ENCODE measurements at regions not wholly inside any gene's neighbourhood (a gene's known extent, or its start where the extent isn't known, plus 50 kb on each side); places are given as distances from the start of the nearest gene placed in this dataset.
A peak's percentile ranks its signal among the peaks of the same experiment; 100 is the strongest.
"Not testable (repeated sequence)": the region's sequence is repeated elsewhere in the genome, so short reads cannot be mapped to it uniquely, and the experiment has no call there.

GRCh38 chr22:22371031-22371541, 126.5 kb downstream of the VPREB1 start:
- H3K9me2 ChIP-seq (replicated peaks; ENCODE audit: insufficient read depth, low read length) = no peaks in the 10 kb centered on the region
- no peaks in the 10 kb centered on the region for H3K36me3 ChIP-seq (ENCODE audit: insufficient read depth, low read length)
- H3K27ac ChIP-seq (ENCODE audit: low read length) = no peak overlapping the region
- H3K79me2 ChIP-seq (ENCODE audit: low read length) = no peaks in the 10 kb centered on the region
- H4K20me1 ChIP-seq (ENCODE audit: insufficient read depth, low read depth, low read length) = no peaks in the 10 kb centered on the region
- H2AFZ ChIP-seq (ENCODE audit: low read length) = no peak overlapping the region
- peak overlapping the region; percentile 45 for H3K9ac ChIP-seq (ENCODE audit: low read length)
- no peaks in the 10 kb centered on the region for H3K27me3 ChIP-seq (ENCODE audit: low read length)
- peak overlapping the region; percentile 68 for H3K4me2 ChIP-seq (ENCODE audit: low read depth, low read length, poor library complexity, severe bottlenecking)
- H3K4me3 ChIP-seq (ENCODE audit: low read length) = no peak overlapping the region
- H3K9me3 ChIP-seq (ENCODE audit: low read length) = no peaks in the 10 kb centered on the region
- peak; percentile 78 for DNase-seq
- H3K4me1 ChIP-seq (ENCODE audit: low read length) = peaks cover 86% of the 10 kb centered on the region

- Histone ChIP-seq H3K27me3 (ENCODE audit: low read length) (no peaks in the 10 kb centered on the region), H3K9me3 (ENCODE audit: low read length) (no peaks in the 10 kb centered on the region), H3K4me3 (ENCODE audit: low read length) (no peak overlapping the region), H3K27ac (ENCODE audit: low read length) (no peak overlapping the region), H3K4me2 (ENCODE audit: low read depth, low read length, poor library complexity, severe bottlenecking) (no peak overlapping the region), H2AFZ (ENCODE audit: low read length) (no peak overlapping the region), H3K4me1 (ENCODE audit: low read length) (peaks cover 85% of the 10 kb centered on the region), H3K79me2 (ENCODE audit: low read length) (no peaks in the 10 kb centered on the region), H3K36me3 (ENCODE audit: insufficient read depth, low read length) (no peaks in the 10 kb centered on the region), H4K20me1 (ENCODE audit: insufficient read depth, low read depth, low read length) (no peaks in the 10 kb centered on the region), H3K9me2 (replicated peaks; ENCODE audit: insufficient read depth, low read length) (no peaks in the 10 kb centered on the region), H3K9ac (ENCODE audit: low read length) (no peak overlapping the region)
- no peak for DNase-seq
Observed at GRCh38 chr22:22372086-22372485, 127.5 kb downstream of the VPREB1 start.

- no peak for DNase-seq
- Histone ChIP-seq H3K9ac (ENCODE audit: low read length) (peak overlapping the region; percentile 24; the same call in 1 of the 2 replicates), H3K4me1 (ENCODE audit: low read length) (peaks cover 76% of the 10 kb centered on the region), H3K9me3 (ENCODE audit: low read length) (no peaks in the 10 kb centered on the region), H2AFZ (ENCODE audit: low read length) (peak overlapping the region; percentile 14; the same call in 1 of the 2 replicates), H3K27me3 (ENCODE audit: low read length) (no peaks in the 10 kb centered on the region), H3K27ac (ENCODE audit: low read length) (no peak overlapping the region), H4K20me1 (ENCODE audit: insufficient read depth, low read depth, low read length) (no peaks in the 10 kb centered on the region), H3K4me3 (ENCODE audit: low read length) (no peak overlapping the region; the same call in 1 of the 2 replicates), H3K9me2 (replicated peaks; ENCODE audit: insufficient read depth, low read length) (no peaks in the 10 kb centered on the region), H3K36me3 (ENCODE audit: insufficient read depth, low read length) (no peaks in the 10 kb centered on the region), H3K79me2 (ENCODE audit: low read length) (no peaks in the 10 kb centered on the region), H3K4me2 (ENCODE audit: low read depth, low read length, poor library complexity, severe bottlenecking) (peak overlapping the region; percentile 41)
Observed at GRCh38 chr22:22374163-22374562, 129.6 kb downstream of the VPREB1 start.

GRCh38 chr22:22374579-22374978, 130.0 kb downstream of the VPREB1 start:
- Histone ChIP-seq H2AFZ (ENCODE audit: low read length) (no peak overlapping the region), H3K27ac (ENCODE audit: low read length) (no peak overlapping the region), H3K4me1 (ENCODE audit: low read length) (peaks cover 71% of the 10 kb centered on the region), H3K79me2 (ENCODE audit: low read length) (no peaks in the 10 kb centered on the region), H3K9me3 (ENCODE audit: low read length) (no peaks in the 10 kb centered on the region), H4K20me1 (ENCODE audit: insufficient read depth, low read depth, low read length) (no peaks in the 10 kb centered on the region), H3K9me2 (replicated peaks; ENCODE audit: insufficient read depth, low read length) (no peaks in the 10 kb centered on the region), H3K4me2 (ENCODE audit: low read depth, low read length, poor library complexity, severe bottlenecking) (peak overlapping the region; percentile 41), H3K27me3 (ENCODE audit: low read length) (no peaks in the 10 kb centered on the region), H3K36me3 (ENCODE audit: insufficient read depth, low read length) (no peaks in the 10 kb centered on the region), H3K9ac (ENCODE audit: low read length) (peak overlapping the region; percentile 24; the same call in 1 of the 2 replicates), H3K4me3 (ENCODE audit: low read length) (no peak overlapping the region)
- no peak for DNase-seq

- DNase-seq = no peak
- H3K4me2 ChIP-seq (ENCODE audit: low read depth, low read length, poor library complexity, severe bottlenecking) = peak overlapping the region; percentile 38
Observed at GRCh38 chr22:22375576-22376351, 131.2 kb downstream of the VPREB1 start.

GRCh38 chr22:22376352-22376706, 131.7 kb downstream of the VPREB1 start:
- H2AFZ ChIP-seq (ENCODE audit: low read length) = no peak overlapping the region
- H3K9me2 ChIP-seq (replicated peaks; ENCODE audit: insufficient read depth, low read length) = no peaks in the 10 kb centered on the region
- no peak overlapping the region for H3K9ac ChIP-seq (ENCODE audit: low read length)
- H3K9me3 ChIP-seq (ENCODE audit: low read length) = no peaks in the 10 kb centered on the region
- H3K36me3 ChIP-seq (ENCODE audit: insufficient read depth, low read length) = no peaks in the 10 kb centered on the region
- H3K4me3 ChIP-seq (ENCODE audit: low read length) = no peak overlapping the region
- H3K4me1 ChIP-seq (ENCODE audit: low read length) = peaks cover 70% of the 10 kb centered on the region
- H3K27ac ChIP-seq (ENCODE audit: low read length) = no peak overlapping the region
- H3K27me3 ChIP-seq (ENCODE audit: low read length) = no peaks in the 10 kb centered on the region
- H3K79me2 ChIP-seq (ENCODE audit: low read length) = no peaks in the 10 kb centered on the region
- H4K20me1 ChIP-seq (ENCODE audit: insufficient read depth, low read depth, low read length) = no peaks in the 10 kb centered on the region
- no peak overlapping the region for H3K4me2 ChIP-seq (ENCODE audit: low read depth, low read length, poor library complexity, severe bottlenecking)
- DNase-seq = no peak

More at GRCh38 chr22:22375576-22376351, 131.2 kb downstream of the VPREB1 start:
- no peaks in the 10 kb centered on the region for H3K9me3 ChIP-seq (ENCODE audit: low read length)
- peaks cover 71% of the 10 kb centered on the region for H3K4me1 ChIP-seq (ENCODE audit: low read length)
- no peaks in the 10 kb centered on the region for H3K27me3 ChIP-seq (ENCODE audit: low read length)
- no peaks in the 10 kb centered on the region for H3K9me2 ChIP-seq (replicated peaks; ENCODE audit: insufficient read depth, low read length)
- no peak overlapping the region for H3K4me3 ChIP-seq (ENCODE audit: low read length)
- H3K9ac ChIP-seq (ENCODE audit: low read length) = no peak overlapping the region
- H2AFZ ChIP-seq (ENCODE audit: low read length) = no peak overlapping the region
- no peaks in the 10 kb centered on the region for H3K36me3 ChIP-seq (ENCODE audit: insufficient read depth, low read length)
- no peaks in the 10 kb centered on the region for H3K79me2 ChIP-seq (ENCODE audit: low read length)
- no peaks in the 10 kb centered on the region for H4K20me1 ChIP-seq (ENCODE audit: insufficient read depth, low read depth, low read length)
- H3K27ac ChIP-seq (ENCODE audit: low read length) = no peak overlapping the region

GRCh38 chr22:22376884-22377283, 131.7 kb downstream of the ZNF280B start:
- H3K4me3 ChIP-seq (ENCODE audit: low read length); H3K27me3 ChIP-seq (ENCODE audit: low read length); H2AFZ ChIP-seq (ENCODE audit: low read length); H4K20me1 ChIP-seq (ENCODE audit: insufficient read depth, low read depth, low read length); H3K27ac ChIP-seq (ENCODE audit: low read length); DNase-seq; H3K79me2 ChIP-seq (ENCODE audit: low read length); H3K9me2 ChIP-seq (replicated peaks; ENCODE audit: insufficient read depth, low read length); H3K9ac ChIP-seq (ENCODE audit: low read length); H3K9me3 ChIP-seq (ENCODE audit: low read length); H3K36me3 ChIP-seq (ENCODE audit: insufficient read depth, low read length); H3K4me2 ChIP-seq (ENCODE audit: low read depth, low read length, poor library complexity, severe bottlenecking): not testable (repeated sequence)
- H3K4me1 ChIP-seq (ENCODE audit: low read length) = peaks cover 66% of the 10 kb centered on the region

- Histone ChIP-seq H3K4me1 (ENCODE audit: low read length) (peaks cover 62% of the 10 kb centered on the region), H3K27ac (ENCODE audit: low read length) (no peak overlapping the region), H3K9ac (ENCODE audit: low read length) (no peak overlapping the region), H4K20me1 (ENCODE audit: insufficient read depth, low read depth, low read length) (no peaks in the 10 kb centered on the region), H3K36me3 (ENCODE audit: insufficient read depth, low read length) (no peaks in the 10 kb centered on the region), H3K79me2 (ENCODE audit: low read length) (no peaks in the 10 kb centered on the region), H3K4me2 (ENCODE audit: low read depth, low read length, poor library complexity, severe bottlenecking) (no peak overlapping the region), H3K27me3 (ENCODE audit: low read length) (no peaks in the 10 kb centered on the region), H3K4me3 (ENCODE audit: low read length) (no peak overlapping the region), H2AFZ (ENCODE audit: low read length) (no peak overlapping the region), H3K9me3 (ENCODE audit: low read length) (no peaks in the 10 kb centered on the region), H3K9me2 (replicated peaks; ENCODE audit: insufficient read depth, low read length) (no peaks in the 10 kb centered on the region)
- no peak for DNase-seq
Observed at GRCh38 chr22:22377335-22377734, 131.2 kb downstream of the ZNF280B start.

Measured in Karpas-422 (cell line).